K562 (cell line): ENCODE measurements at regions not wholly inside any gene's neighbourhood (a gene's known extent, or its start where the extent isn't known, plus 50 kb on each side); places are given as distances from the start of the nearest gene placed in this dataset.

Experiments
- ATAC-seq: fragments of 200-7000 bp; cut with Tn5 transposase; 3 replicates; pipeline ENCODE4 v1.9.1; 2020; ENCODE audit warnings: moderate library complexity
- BruUV-seq: library from RNA; stranded (reverse); fragments of 400-500 nt; replicated peaks from 2 replicates; lab custom pipeline; 2021; lab: Mats Ljungman, UMichigan
- CTCF ChIA-PET: fragments of 300-600 bp; formaldehyde crosslinking; extraction: SDS; loops from one replicate; lab custom pipeline; 2021; ENCODE audit warnings: low intra/inter-chr PET ratio; lab: Yijun Ruan, JAX
- POLR2A ChIA-PET: fragments of 300-600, 350-650 bp; sonication (Branson Sonifier 250); formaldehyde crosslinking; extraction: SDS; loops from one replicate; lab custom pipeline; 2021; ENCODE audit warnings: antibody characterized with exemption, inconsistent platforms; lab: Yijun Ruan, JAX
- DNase-seq, 4 experiments: peaks; one replicate each; pipeline versions ENCODE4 v3.0.0 to v3.0.0-alpha.2; 2011 to 2018; ENCODE audit warnings: low spot score in 3 of 4, mixed read lengths in 3 of 4; ENCODE audit errors: extremely low read depth in 1 of 4
- FAIRE-seq: peaks from 2 replicates; lab custom pipeline; 2011; peaks lifted over from hg19 to GRCh38; lab: Jason Lieb, UNC
- H2AFZ ChIP-seq: 2 replicates; pipeline ENCODE4 v1.6.0; 2011; ENCODE audit warnings: low read depth, low read length, control low read depth, inconsistent platforms
- H3K27ac ChIP-seq: fragments of 200-600 bp; 3 replicates; pipeline ENCODE4 v1.8.0; 2011; ENCODE audit warnings: low read depth, mild to moderate bottlenecking, control low read depth, inconsistent platforms, low read length, moderate library complexity, mixed read lengths; ENCODE audit errors: extremely low read depth
- H3K27me3 ChIP-seq, 2 experiments: fragments of 300-600 bp in 1 of 2; 2 replicates in 1 of 2; 3 replicates in 1 of 2; pipeline versions ENCODE4 v1.6.0 to v1.8.0; 2011; ENCODE audit warnings: inconsistent platforms in 2 of 2, low read length in 2 of 2, mild to moderate bottlenecking in 1 of 2, mixed read lengths in 1 of 2, moderate library complexity in 1 of 2; ENCODE audit not compliant: control insufficient read depth in 2 of 2, insufficient read depth in 2 of 2
- H3K36me3 ChIP-seq: fragments of 300-600 bp; 3 replicates; pipeline ENCODE4 v1.8.0; 2011; ENCODE audit warnings: mild to moderate bottlenecking, low read length, inconsistent platforms; ENCODE audit not compliant: control insufficient read depth, insufficient read depth
- H3K4me1 ChIP-seq, 2 experiments: fragments of 200-600 bp in 1 of 2; replicated peaks in 1 of 2; 2 replicates in 1 of 2; 3 replicates in 1 of 2; pipeline versions ENCODE4 v1.5.1 to v1.8.0; 2011; ENCODE audit warnings: inconsistent platforms in 2 of 2, low read length in 2 of 2, mild to moderate bottlenecking in 1 of 2, mixed read lengths in 1 of 2, moderate library complexity in 1 of 2; ENCODE audit not compliant: control insufficient read depth in 2 of 2, insufficient read depth in 2 of 2
- H3K4me2 ChIP-seq: 2 replicates; pipeline ENCODE4 v1.6.1; 2011; ENCODE audit warnings: low read length, control low read depth, inconsistent platforms, mixed read lengths; ENCODE audit not compliant: insufficient read depth
- H3K4me3 ChIP-seq: fragments of 200-600 bp; sonication (generic), shearing (Covaris generic); 2 replicates; pipeline ENCODE4 v1.5.1; 2016; ENCODE audit warnings: control low read depth, inconsistent platforms
- H3K79me2 ChIP-seq: fragments of 200-600 bp; 3 replicates; pipeline ENCODE4 v1.8.0; 2011; ENCODE audit warnings: low read length, inconsistent platforms; ENCODE audit not compliant: control insufficient read depth, insufficient read depth
- H3K9ac ChIP-seq, 2 experiments: 2 replicates each; pipeline versions ENCODE4 v1.6.0 to v1.6.1; 2011; ENCODE audit warnings: low read depth in 2 of 2, low read length in 2 of 2, control low read depth in 1 of 2, inconsistent platforms in 1 of 2, mild to moderate bottlenecking in 1 of 2, mixed read lengths in 1 of 2; ENCODE audit not compliant: insufficient read depth in 1 of 2
- H3K9me1 ChIP-seq: one replicate; pipeline ENCODE4 v1.6.0; 2011; ENCODE audit warnings: inconsistent platforms, mild to moderate bottlenecking, low read length, moderate library complexity; ENCODE audit not compliant: control insufficient read depth, insufficient read depth
- H3K9me3 ChIP-seq: replicated peaks from 2 replicates; pipeline ENCODE4 v1.5.1; 2011; ENCODE audit warnings: low read depth, low read length, inconsistent platforms; ENCODE audit not compliant: control insufficient read depth, insufficient read depth
- H4K20me1 ChIP-seq: replicated peaks from 2 replicates; pipeline ENCODE4 v1.6.1; 2011; ENCODE audit warnings: low read length, inconsistent platforms, mixed read lengths; ENCODE audit not compliant: control insufficient read depth, insufficient read depth
- CEBPB ChIP-seq: fragments of 450-650 bp; IDR thresholded peaks from 2 replicates; pipeline ENCODE4 v1.6.1; 2016; ENCODE audit warnings: missing genetic modification characterization, missing compliant biosample characterization
- E2F4 ChIP-seq: sonication (generic); formaldehyde crosslinking; IDR thresholded peaks from 2 replicates; pipeline ENCODE4 v1.8.0; 2022; ENCODE audit warnings: mild to moderate bottlenecking, low read depth, missing genetic modification reagents
- HOXB6 ChIP-seq: fragments of 250-450 bp; sonication (Bioruptor Pico); IDR thresholded peaks from 2 replicates; pipeline ENCODE4 v1.5.1; 2022; ENCODE audit warnings: mild to moderate bottlenecking, borderline replicate concordance
- NR2F6 ChIP-seq: fragments of 450-650 bp; formaldehyde crosslinking; IDR thresholded peaks from 2 replicates; pipeline ENCODE4 v1.4.0; 2020; ENCODE audit warnings: mild to moderate bottlenecking
- RFX7 ChIP-seq: fragments of 250-450 bp; sonication (Bioruptor Pico); IDR thresholded peaks from 2 replicates; pipeline ENCODE4 v1.5.1; 2021; ENCODE audit warnings: mild to moderate bottlenecking
- SREBF1 ChIP-seq: fragments of 150-350 bp; IDR thresholded peaks from 2 replicates; pipeline ENCODE4 v1.6.1; 2014; ENCODE audit warnings: antibody characterized with exemption, low read depth, low read length, borderline replicate concordance
- TAF7 ChIP-seq: fragments of 450-650 bp; IDR thresholded peaks from 2 replicates; pipeline ENCODE4 v1.6.1; 2016; ENCODE audit warnings: missing genetic modification characterization, missing compliant biosample characterization
- TOE1 ChIP-seq, 2 experiments: fragments of 450-650 bp in 1 of 2; sonication (generic) in 1 of 2; formaldehyde crosslinking in 1 of 2; IDR thresholded peaks; 2 replicates each; pipeline versions ENCODE4 v1.7.1 to v1.8.0; 2016 to 2022; ENCODE audit warnings: borderline replicate concordance in 2 of 2, mild to moderate bottlenecking in 2 of 2, antibody characterized with exemption in 1 of 2, inconsistent platforms in 1 of 2, low read depth in 1 of 2, missing genetic modification reagents in 1 of 2, moderate library complexity in 1 of 2
- ZC3H8 ChIP-seq: fragments of 450-650 bp; IDR thresholded peaks from 2 replicates; pipeline ENCODE4 v1.6.1; 2017
- ZNF318 ChIP-seq, 2 experiments: fragments of 450-650 bp; IDR thresholded peaks; 2 replicates each; pipeline ENCODE4 v1.6.1; 2016; ENCODE audit warnings: mild to moderate bottlenecking in 2 of 2, borderline replicate concordance in 1 of 2, low read depth in 1 of 2, moderate library complexity in 1 of 2
- ZNF431 ChIP-seq: sonication (generic); formaldehyde crosslinking; IDR thresholded peaks from 2 replicates; pipeline ENCODE4 v1.8.0; 2022; ENCODE audit warnings: mild to moderate bottlenecking, missing genetic modification reagents
- WGBS: fragments of 100-300 bp; shearing (Covaris generic); methylation state at CpG from one replicate; pipeline ENCODE4 v1.1.6; 2016; ENCODE audit warnings: low coverage, mixed read lengths; ENCODE audit not compliant: insufficient coverage; ENCODE audit errors: missing lambda C conversion rate; 5-methylcytosine and 5-hydroxymethylcytosine counted together
- in situ Hi-C: fragments of 300-500 bp; cut with MboI; formaldehyde crosslinking; loops from 4 replicates; pipeline ENCODE4 v1.15.0; 2018; ENCODE audit warnings: inconsistent platforms, mixed read lengths
- intact Hi-C: fragments of 100-400 bp; cut with micrococcal nuclease; formaldehyde crosslinking; loops from 2 replicates; pipeline ENCODE4 v1.14.2; 2022

- Histone ChIP-seq H3K4me2 (no peak overlapping the region), H3K4me1 (no peaks in the 10 kb centered on the region), H3K4me3 (no peak overlapping the region), H3K27ac (no peak overlapping the region), H3K36me3 (no peaks in the 10 kb centered on the region), H4K20me1 (no peaks in the 10 kb centered on the region), H2AFZ (no peak overlapping the region), H3K9me3 (no peaks in the 10 kb centered on the region), H3K79me2 (no peaks in the 10 kb centered on the region), H3K27me3 (no peaks in the 10 kb centered on the region), H3K9me1 (no peaks in the 10 kb centered on the region), H3K9ac (no peak overlapping the region)
- 61% methylated on average over 6 of the region's 8 CpGs for whole genome bisulfite sequencing
- POLR2A ChIA-PET, result no interaction called here
- ATAC-seq (no peak), DNase-seq (no peak), FAIRE-seq (no peak)
- intact Hi-C loops, result no loop called here
- no peak for TF ChIP-seq ZNF431 (CRISPR knock-in tag)
- TF ChIP-seq TOE1 (IDR thresholded peaks at IDR 0.05; ENCODE audit: borderline replicate concordance), result no peak
- no peak for TF ChIP-seq TOE1 (CRISPR knock-in tag; IDR thresholded peaks at IDR 0.05; ENCODE audit: borderline replicate concordance, low read depth)
- TF ChIP-seq NR2F6 (CRISPR knock-in tag), result no peak
- TF ChIP-seq HOXB6 (CRISPR knock-in tag), result no peak
- TF ChIP-seq SREBF1, result no peak
- no peak for TF ChIP-seq RFX7
- TF ChIP-seq E2F4 (CRISPR knock-in tag), result no peak
- no peak for TF ChIP-seq ZC3H8
- no peak for TF ChIP-seq CEBPB
- no peak for TF ChIP-seq TAF7 (tag)
- TF ChIP-seq ZNF318 (IDR thresholded peaks at IDR 0.05; ENCODE audit: borderline replicate concordance in 1 of 2, low read depth in 1 of 2), result no peak
- in situ Hi-C loops, result no loop called here
- no TSS peak for BruUV-seq
- CTCF ChIA-PET, result no interaction called here
These were observed 414.5 kb downstream of the BRD1 start for GRCh38 chr22:49413146-49413545.
